Neural cell (in vitro differentiated cells): ENCODE measurements at regions not wholly inside any gene's neighbourhood (a gene's known extent, or its start where the extent isn't known, plus 50 kb on each side); places are given as distances from the start of the nearest gene placed in this dataset.

ENCODE experiments used
- EZH2 ChIP-seq: fragments of 200-600, 300-800 bp; shearing (Covaris generic), sonication (generic); IDR thresholded peaks from 2 replicates; pipeline ENCODE4 v1.6.1; 2014; ENCODE audit warnings: antibody characterized with exemption, low read length, borderline replicate concordance, mild to moderate bottlenecking; ENCODE audit not compliant: insufficient read depth, poor library complexity, severe bottlenecking
- POLR2AphosphoS5 ChIP-seq: IDR thresholded peaks from 2 replicates; pipeline ENCODE4 v1.6.1; 2012
- TF ChIP-seq, protein P1 (sequence below): fragments of 450-650 bp; IDR thresholded peaks from 2 replicates; pipeline ENCODE4 v1.5.1; 2014; ENCODE audit warnings: antibody characterized with exemption, mild to moderate bottlenecking, moderate library complexity; ENCODE audit not compliant: poor library complexity, severe bottlenecking

- TF ChIP-seq EZH2 (no peak), POLR2AphosphoS5 (no peak)
- TF ChIP-seq, protein P1, sequence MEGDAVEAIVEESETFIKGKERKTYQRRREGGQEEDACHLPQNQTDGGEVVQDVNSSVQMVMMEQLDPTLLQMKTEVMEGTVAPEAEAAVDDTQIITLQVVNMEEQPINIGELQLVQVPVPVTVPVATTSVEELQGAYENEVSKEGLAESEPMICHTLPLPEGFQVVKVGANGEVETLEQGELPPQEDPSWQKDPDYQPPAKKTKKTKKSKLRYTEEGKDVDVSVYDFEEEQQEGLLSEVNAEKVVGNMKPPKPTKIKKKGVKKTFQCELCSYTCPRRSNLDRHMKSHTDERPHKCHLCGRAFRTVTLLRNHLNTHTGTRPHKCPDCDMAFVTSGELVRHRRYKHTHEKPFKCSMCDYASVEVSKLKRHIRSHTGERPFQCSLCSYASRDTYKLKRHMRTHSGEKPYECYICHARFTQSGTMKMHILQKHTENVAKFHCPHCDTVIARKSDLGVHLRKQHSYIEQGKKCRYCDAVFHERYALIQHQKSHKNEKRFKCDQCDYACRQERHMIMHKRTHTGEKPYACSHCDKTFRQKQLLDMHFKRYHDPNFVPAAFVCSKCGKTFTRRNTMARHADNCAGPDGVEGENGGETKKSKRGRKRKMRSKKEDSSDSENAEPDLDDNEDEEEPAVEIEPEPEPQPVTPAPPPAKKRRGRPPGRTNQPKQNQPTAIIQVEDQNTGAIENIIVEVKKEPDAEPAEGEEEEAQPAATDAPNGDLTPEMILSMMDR, result no peak
Observed at GRCh38 chrX:93594780-93595179, 78.6 kb downstream of the NAP1L3 start.
